Stimulated activated CD4-positive, alpha-beta T cell treated with anti-CD3 and anti-CD28 coated beads, Interleukin-12 subunit alpha, Interleukin-12 subunit beta, amount 100 ng/mL, for 4 hours (primary cell): ENCODE measurements at regions not wholly inside any gene's neighbourhood (a gene's known extent, or its start where the extent isn't known, plus 50 kb on each side); places are given as distances from the start of the nearest gene placed in this dataset.
"Not testable (repeated sequence)": the region's sequence is repeated elsewhere in the genome, so short reads cannot be mapped to it uniquely, and the experiment has no call there.

Source experiments
- DNase-seq: peaks from one replicate; pipeline ENCODE4 v3.0.0-alpha.2; 2020

DNA sequence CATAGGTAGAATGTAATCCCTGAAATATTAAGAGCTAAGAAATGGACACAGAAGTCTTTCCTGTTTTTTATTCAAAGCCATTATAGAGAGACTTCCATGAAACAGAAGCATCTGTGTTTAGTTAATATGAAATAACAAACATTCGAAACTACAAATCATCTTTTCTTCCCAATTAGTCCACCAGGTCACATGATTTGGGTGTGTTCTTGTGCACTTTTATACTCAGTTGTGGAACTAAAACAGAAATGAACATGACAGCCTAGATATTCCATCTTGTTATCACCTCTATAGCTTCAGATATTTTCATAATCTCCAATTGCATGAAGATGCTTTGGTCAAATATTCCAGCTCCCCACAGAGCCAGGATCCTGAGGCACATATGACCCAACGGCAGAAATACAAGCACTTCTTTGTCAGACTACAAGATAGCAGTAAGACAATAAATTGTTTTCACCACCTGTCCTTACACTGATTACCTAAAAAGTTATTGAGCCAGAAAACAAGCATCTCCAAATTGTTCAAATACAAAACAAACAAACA is 116.8 kb upstream of the BEND6 start:
- DNase-seq, result no peak

- no peak for DNase-seq
Measured at GRCh38 chr6:56837322-56837894, 117.5 kb upstream of the BEND6 start.

DNA sequence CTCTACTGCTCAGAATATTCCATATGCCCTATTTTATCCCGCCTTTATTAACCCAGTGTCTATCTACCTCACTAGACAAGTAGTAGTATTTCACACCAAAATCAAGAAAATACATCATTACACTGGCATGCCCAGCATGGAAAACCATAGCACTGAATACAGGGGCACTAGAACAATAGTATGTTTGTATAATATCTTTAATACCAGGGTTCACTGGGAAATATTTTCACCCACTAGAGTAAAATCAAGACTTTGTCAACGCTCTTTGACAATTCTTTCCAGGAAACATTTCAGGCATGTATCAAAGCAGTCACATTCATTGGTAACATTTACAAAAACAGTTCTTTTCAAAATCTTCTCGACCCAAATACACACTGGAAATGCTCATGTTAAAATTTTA is 119.3 kb upstream of the BEND6 start:
- no peak for DNase-seq

DNA sequence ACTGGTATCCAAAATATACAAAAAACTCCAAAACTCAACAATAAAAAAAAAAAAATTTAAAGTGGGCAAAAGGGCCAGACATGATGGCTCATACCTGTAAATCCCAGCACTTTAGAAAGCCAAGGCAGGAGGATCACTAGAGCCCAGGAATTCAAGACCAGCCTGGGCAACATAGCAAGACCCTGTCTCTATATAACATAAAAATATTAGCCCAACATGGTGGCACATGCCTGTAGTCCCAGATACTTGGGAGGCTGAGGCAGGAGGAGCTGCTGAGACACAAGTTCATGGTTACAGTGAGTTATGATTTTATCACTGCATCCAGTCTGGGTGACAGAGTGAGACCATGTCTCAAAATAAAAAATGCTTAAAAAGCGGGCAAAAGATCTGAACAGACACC is 121.0 kb upstream of the BEND6 start:
- DNase-seq, result no peak

DNA sequence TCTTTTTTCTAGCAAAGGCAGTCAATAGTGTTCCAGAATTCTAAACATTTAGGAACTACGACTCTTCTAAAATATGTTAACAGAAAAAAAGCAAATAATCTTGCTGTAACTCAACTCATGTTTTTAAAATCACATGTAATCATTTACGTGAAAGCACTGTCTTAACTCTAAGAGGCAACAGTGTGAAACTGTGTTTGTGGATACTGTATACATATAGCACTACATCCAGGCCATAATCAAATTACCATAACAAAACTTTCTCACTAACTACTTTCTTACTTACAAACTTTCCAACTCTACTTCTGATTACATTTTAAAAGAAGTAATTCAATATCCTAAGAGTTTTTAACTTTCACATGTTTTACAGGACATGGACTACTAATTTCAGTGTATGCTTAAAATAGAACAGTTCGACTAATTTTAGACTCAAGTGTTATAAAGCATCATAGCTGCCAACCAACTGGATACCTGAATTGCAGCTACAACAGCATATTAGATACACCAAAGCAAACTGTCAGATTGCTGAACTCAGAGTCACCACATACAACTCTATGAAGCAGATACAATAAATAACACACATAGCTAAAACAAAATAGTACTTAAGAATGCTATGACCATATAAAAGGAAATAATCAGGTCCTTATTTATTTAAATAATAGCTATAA is 121.6 kb upstream of the BEND6 start:
- DNase-seq, result no peak

- no peak for DNase-seq
Measured at GRCh38 chr6:56832225-56832624, 122.7 kb upstream of the BEND6 start.

DNA sequence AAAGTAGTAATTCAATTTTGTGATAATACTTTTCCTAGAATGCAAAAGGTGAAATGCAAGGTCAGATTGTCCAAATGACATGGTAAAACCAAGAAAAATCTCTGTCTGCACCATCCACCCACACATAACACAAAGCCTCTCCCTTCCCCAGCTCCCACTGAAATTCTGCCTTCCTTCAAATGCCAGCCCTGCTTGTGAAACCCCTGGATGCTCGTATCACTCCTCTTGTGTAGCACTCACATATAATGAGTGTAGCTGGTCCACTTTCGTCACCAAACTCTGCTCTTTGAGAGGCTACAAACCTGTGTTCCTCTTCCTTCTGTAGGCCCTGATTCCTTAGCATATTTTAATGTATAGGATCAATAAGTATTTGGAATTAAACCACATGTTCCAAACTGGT is 123.6 kb upstream of the BEND6 start:
- DNase-seq, result no peak

GRCh38 chr6:56827908-56828649 is 126.8 kb upstream of the BEND6 start:
- no peak for DNase-seq

DNA sequence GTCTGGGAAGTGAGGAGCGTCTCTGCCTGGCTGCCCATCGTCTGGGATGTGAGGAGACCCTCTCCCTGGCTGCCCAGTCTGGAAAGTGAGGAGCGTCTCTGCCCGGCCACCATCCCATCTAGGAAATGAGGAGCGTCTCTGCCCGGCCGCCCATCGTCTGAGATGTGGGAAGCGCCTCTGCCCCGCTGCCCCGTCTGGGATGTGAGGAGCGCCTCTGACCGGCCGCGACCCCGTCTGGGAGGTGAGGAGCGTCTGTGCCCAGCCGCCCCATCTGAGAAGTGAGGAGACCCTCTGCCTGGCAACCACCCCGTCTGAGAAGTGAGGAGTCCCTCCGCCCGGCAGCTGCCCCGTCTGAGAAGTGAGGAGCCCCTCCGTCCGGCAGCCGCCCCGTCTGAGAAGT is 130.5 kb upstream of the BEND6 start:
- DNase-seq, result not testable (repeated sequence)

DNA sequence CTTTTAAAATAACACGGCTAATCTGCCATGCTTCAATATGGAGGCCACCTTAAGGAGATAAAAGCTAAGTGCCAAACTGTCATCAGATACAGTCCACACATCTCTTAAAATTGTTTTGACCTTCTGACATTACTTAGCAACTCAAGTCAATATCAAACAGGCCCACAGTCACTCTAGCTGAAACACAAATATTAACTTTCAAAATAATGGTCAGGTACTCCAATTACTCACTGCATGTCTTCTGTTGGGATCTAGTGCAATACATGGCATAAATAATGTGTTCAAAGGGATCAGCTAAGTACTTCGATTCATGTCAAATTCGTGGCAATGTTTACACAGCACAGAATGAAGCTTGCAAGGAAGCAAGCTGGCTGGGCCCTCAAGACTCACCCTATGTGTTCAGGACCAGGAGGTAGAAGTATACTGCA is 133.9 kb upstream of the BEND6 start:
- no peak for DNase-seq

DNA sequence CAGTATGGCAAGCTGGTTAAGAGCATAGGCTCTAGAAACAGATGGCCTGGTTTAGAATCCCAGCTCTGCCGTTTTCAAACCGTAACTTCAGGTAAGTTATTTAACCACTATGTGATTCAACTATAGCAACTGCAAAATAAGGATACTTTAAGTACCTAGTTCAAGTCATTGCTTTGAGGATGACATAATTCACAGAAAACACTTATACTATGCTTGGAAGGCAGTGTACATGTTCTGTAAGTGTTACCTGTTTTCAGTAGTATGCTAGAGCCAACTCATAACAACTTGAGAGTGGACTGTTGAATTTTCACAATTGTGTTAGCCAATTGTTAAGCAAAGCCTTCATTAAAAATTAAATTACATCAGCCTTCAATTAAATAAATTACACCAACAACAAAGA is 134.8 kb upstream of the BEND6 start:
- DNase-seq, result no peak

- no peak for DNase-seq
Measured at GRCh38 chr6:56819604-56820003, 135.3 kb upstream of the BEND6 start.

GRCh38 chr6:56816370-56816769 is 138.5 kb upstream of the BEND6 start:
- no peak for DNase-seq

- DNase-seq, result no peak
Measured at GRCh38 chr6:56815436-56815835, 139.5 kb upstream of the BEND6 start.

DNA sequence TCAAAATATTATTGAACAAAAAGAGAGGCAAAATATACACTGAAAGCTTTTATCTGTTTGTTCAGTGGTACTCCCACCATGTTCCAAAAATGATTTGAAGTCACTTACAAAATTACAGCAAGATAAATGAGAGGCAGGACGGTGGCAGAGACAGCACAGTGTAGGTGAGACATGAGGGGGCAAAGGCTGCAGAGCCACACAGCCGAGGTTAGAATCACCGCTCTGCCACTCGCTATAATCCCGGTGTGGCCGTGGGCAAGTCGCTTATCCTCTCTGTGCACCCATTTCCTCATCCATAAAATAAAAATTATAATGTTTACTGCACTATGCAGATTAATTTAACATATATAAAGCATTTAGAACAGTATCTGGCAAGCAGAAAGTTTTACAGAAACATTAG is 140.1 kb upstream of the BEND6 start:
- no peak for DNase-seq

GRCh38 chr6:56814308-56814707 is 140.6 kb upstream of the BEND6 start:
- DNase-seq, result no peak

GRCh38 chr6:56812851-56813250 is 142.1 kb upstream of the BEND6 start:
- DNase-seq, result not testable (repeated sequence)

DNA sequence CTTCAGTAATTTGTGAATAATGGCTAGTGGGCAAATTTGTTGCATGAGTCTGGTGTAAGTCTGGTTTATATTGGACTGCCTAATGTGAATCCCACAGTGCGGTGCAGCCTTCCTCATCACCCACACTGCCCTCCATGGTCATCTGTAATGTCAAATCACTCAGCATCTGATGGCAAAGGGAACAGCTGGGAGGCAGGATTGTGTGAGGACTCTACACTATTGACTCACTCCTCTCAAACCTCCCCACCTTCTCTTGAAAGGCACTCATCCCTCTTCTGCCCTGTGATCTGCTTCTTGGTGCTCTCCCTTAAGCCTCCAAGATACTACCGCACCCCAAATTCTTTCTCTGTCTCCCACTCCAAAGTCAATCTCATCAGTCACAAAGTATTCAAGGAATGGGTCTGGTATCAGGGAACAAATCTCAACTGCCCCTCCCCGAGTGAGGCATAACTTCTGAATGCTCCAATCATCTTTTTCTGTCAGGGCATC is 146.0 kb upstream of the BEND6 start:
- no peak for DNase-seq

- DNase-seq, result no peak
Measured at GRCh38 chr6:56807989-56808337, 146.9 kb upstream of the BEND6 start.

- no peak for DNase-seq
Measured at GRCh38 chr6:56807326-56807988, 147.4 kb upstream of the BEND6 start.

DNA sequence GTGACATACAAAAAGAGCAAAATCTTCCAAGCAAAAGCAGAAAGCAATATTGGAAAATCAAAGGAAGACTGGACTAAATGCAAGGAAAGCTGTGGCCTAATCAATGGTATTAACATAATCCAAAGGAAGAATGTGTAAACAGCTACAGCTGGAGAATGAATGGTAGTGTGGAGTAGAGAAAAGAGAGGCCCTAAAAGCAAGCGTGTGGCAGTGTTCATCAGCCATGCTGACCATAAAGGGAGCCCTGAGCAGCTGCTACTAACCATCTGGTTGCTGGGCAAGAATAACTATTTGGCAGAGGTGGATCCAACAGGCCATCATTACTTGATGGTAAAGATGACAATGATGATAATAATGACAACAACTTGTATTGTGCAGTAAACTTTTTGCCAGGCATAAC is 148.5 kb upstream of the BEND6 start:
- DNase-seq, result no peak

DNA sequence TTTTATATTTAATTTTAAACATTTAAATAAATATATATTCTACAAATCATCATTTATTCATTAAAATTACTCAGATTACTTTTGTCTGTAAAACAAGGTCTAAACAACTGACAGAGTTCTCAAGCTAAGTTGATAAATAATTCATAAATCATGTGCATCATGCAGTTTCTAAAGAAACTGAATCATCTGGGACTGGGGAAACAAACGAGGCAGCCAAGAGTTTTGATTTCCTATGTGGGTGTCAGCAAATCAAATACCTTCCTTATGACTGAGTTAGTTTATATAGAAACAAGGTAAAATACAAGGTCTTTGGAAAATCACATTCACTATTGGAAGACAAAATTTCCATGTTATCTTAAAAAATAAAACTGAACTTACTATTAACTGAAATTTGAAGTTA is 149.9 kb upstream of the BEND6 start:
- DNase-seq, result no peak

- no peak for DNase-seq
Measured at GRCh38 chr6:56803594-56803993, 151.3 kb upstream of the BEND6 start.

DNA sequence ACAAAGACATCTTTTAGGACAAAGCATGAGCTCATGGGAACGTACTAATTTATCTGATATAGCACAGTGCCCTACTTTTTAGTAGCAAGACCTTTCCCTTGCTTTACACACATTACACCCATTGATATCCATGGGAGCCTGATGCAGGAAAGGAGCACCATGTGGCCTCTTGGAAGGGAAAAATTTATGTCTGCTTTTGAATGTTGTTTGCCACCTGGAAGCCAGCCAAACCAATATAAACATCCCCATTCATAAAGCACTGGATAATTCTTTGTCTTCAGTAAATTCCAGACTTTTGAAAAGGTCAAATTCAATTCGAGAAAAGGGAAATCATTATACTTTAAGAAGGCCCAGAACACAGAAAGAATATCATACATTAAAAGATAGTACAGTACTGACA is 152.3 kb upstream of the BEND6 start:
- no peak for DNase-seq
